Right ventricle myocardium superior (tissue), 1 donor: ENCODE measurements at regions not wholly inside any gene's neighbourhood (a gene's known extent, or its start where the extent isn't known, plus 50 kb on each side); places are given as distances from the start of the nearest gene placed in this dataset.
A peak's percentile ranks its signal among the peaks of the same experiment; 100 is the strongest.
"Not testable (repeated sequence)": the region's sequence is repeated elsewhere in the genome, so short reads cannot be mapped to it uniquely, and the experiment has no call there.

Source experiments
- ATAC-seq: fragments of 200-7000 bp; cut with Tn5 transposase; one replicate; pipeline ENCODE4 v1.9.1; 2020; ENCODE audit warnings: mild to moderate bottlenecking; ENCODE audit not compliant: poor library complexity
- DNase-seq: peaks from one replicate; pipeline ENCODE4 v3.0.0-alpha.2; 2020
- intact Hi-C: fragments of 100-400 bp; cut with DNase I; formaldehyde crosslinking; loops from one replicate; pipeline ENCODE4 v1.11.2; 2022
- donor health status: DM: no; HTN: yes; CAD: no; lungs with severe emphysema.

DNA sequence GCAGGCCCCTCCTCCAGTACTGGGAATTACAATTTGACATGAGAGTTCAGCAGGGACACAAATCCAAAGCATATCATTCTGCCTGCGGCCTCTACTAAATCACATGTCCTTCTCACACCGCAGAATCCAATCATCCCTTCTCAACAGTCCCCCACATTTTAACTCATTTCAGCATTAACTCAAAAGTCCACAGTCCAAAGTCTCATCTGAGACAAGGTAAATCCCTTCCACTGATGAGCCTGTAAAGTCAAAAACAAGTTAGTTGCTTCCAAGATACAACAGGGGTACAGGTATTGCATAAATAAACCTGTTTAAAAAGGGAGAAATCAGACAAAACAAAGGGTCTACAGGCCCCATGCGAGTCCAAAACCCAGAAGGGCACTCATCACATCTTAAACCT, 64.0 kb downstream of the EBNA1BP2 start:
- no peak for DNase-seq
- no peak for ATAC-seq
- intact Hi-C loops = no loop called here

- no peak for ATAC-seq
- no peak for DNase-seq
- intact Hi-C loops = no loop called here
These were observed 64.4 kb downstream of the EBNA1BP2 start for GRCh38 chr1:43107664-43108063.

- ATAC-seq (no peak), DNase-seq (no peak)
- intact Hi-C loops = no loop called here
These were observed 67.9 kb downstream of the EBNA1BP2 start for GRCh38 chr1:43104027-43104763.

- ATAC-seq (peak; percentile 84), DNase-seq (peak; percentile 59)
- intact Hi-C loops = no loop called here
These were observed 71.0 kb downstream of the EBNA1BP2 start for GRCh38 chr1:43101061-43101460.

DNA sequence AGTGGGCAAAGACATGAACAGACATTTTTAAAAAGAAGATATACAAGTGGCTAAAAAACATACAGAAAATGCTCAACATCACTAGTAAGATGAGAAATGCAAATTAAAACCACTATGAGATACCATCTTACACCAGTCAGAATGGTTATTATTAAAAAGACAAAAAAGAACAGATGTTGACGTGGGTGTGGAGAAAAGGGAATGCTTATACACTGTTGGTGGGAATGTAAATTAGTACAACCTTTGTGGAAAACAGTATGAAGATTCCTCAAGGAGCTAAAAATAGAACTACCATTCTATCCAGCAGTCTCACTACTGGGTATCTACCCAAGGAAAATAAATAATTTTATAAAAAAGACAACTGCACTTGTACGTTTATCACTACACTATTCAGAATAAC, 73.9 kb downstream of the EBNA1BP2 start:
- ATAC-seq = no peak
- DNase-seq = no peak
- intact Hi-C loops = no loop called here

DNA sequence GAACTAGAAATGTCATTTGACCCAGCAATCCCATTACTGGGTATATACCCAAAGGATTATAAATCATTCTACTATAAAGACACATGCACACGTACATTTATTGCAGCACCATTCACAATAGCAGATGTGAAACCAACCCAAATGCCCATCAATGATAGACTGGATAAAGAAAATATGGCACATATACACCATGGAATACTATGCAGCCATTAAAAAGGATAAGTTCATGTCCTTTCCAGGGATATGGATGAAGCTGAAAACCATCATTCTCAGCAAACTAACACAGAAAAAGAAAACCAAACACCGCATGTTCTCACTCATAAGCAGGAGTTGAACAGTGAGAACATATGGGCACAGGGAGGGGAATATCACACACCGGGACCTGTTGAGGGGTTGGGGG, 75.6 kb downstream of the EBNA1BP2 start:
- DNase-seq, intact Hi-C loops, ATAC-seq: not testable (repeated sequence)

DNA sequence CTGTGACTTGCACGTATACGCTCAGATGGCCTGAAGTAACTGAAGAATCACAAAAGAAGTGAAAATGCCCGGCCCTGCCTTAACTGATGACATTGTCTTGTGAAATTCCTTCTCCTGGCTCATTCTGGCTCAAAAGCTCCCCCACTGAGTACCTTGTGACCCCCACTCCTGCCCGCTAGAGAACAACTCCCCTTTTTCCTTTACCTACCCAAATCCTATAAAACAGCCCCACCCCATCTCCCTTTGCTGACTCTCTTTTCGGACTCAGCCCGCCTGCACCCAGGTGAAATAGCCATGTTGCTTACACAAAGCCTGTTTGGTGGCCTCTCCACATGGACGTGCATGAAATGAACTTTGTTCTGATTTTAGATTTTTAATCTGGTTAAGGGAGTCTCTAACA, 81.3 kb downstream of the EBNA1BP2 start:
- DNase-seq, ATAC-seq, intact Hi-C loops: not testable (repeated sequence)

GRCh38 chr1:43090157-43090556, 81.9 kb downstream of the EBNA1BP2 start:
- ATAC-seq, intact Hi-C loops, DNase-seq: not testable (repeated sequence)

DNA sequence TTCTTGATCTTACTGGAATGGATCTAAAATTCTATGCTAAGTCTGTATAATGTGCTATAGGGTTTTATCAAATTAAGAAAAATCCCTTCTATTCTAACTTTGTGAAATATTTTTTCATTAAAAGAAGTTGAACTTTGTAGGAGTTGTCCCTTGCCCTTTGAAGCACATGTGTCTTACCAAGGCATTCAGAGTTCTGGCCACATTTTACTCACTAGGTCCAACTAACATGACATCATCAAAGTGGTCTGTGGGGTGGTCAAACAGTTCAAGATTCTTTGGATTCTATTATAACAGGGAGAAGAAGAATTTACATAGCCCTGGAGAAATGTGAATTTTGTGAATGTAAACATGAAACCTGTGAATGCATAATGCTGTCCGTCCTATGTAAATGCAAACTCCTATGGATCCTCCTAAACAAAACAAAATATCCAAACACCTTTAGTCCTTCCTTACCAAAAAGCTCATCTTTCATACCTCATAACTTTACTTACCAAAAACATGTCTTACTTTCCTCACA, 88.7 kb downstream of the EBNA1BP2 start:
- DNase-seq (no peak), ATAC-seq (no peak)
- intact Hi-C loops = no loop called here

- DNase-seq (no peak), ATAC-seq (no peak)
- intact Hi-C loops = no loop called here
These were observed 89.3 kb downstream of the EBNA1BP2 start for GRCh38 chr1:43082740-43083139.

- ATAC-seq (no peak), DNase-seq (no peak)
- intact Hi-C loops = no loop called here
These were observed 94.8 kb downstream of the EBNA1BP2 start for GRCh38 chr1:43077273-43077672.

GRCh38 chr1:43074709-43075108, 97.4 kb downstream of the EBNA1BP2 start:
- no peak for ATAC-seq
- intact Hi-C loops = loop anchor here (5.0 kb wide), 1 partner anchor 297 kb away; no protein-coding TSS in a partner anchor
- DNase-seq = no peak

DNA sequence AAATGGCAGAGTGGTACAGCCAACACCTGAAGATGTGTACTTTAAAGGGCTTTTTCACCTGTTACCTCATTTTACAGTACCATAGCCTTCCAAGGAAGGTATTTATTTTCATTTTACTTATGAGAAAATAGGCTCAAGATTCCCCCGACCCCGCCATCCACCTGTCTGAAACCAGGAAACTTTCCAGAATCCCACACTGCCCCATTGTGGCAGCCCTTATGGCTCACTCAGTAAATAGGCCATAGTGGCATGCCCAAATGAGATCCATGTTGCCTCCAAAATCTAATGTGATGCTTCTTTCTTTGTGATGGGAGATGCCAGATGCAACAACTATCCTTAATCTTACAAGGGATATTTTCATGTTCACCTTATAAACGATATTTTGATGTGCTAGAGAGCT, 97.8 kb downstream of the EBNA1BP2 start:
- DNase-seq = no peak

GRCh38 chr1:43073490-43074230, 98.4 kb downstream of the EBNA1BP2 start:
- intact Hi-C loops = loop anchor here (2.0 to 5.0 kb wide), 2 partner anchors 159 to 296 kb away; no protein-coding TSS in a partner anchor
- ATAC-seq = peak; percentile 95
- peak; percentile 76 for DNase-seq

More for the DNA sequence above, 97.8 kb downstream of the EBNA1BP2 start:
- peak; percentile 53 for ATAC-seq
- intact Hi-C loops = loop anchor here (5.0 kb wide), 1 partner anchor 297 kb away; no protein-coding TSS in a partner anchor

DNA sequence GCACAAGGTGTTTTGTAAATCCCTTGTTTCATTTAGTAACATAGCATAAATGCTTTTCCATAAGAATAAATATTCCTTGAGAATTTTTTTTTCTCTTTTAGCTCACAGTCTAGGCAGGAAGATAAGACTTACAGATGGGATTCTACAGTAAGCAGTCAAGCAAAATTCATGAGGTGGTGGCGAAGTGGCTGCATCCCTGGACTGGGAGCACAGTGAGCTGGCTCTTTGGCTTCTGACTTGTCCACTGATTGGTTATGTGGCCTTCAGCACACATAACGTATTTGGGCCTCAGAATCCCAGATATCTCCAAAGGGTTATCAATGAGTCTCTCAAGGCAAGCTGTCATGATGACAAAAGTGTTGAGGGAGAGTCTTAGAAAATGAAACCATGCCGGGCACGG, 99.8 kb downstream of the EBNA1BP2 start:
- no peak for ATAC-seq
- intact Hi-C loops = loop anchor here (2.0 to 5.0 kb wide), 2 partner anchors 158 to 295 kb away; no protein-coding TSS in a partner anchor
- DNase-seq = no peak

- intact Hi-C loops = loop anchor here (5.0 kb wide), 1 partner anchor 294 kb away; no protein-coding TSS in a partner anchor
- ATAC-seq = no peak
- DNase-seq = no peak
These were observed 100.8 kb downstream of the EBNA1BP2 start for GRCh38 chr1:43071241-43071640.

DNA sequence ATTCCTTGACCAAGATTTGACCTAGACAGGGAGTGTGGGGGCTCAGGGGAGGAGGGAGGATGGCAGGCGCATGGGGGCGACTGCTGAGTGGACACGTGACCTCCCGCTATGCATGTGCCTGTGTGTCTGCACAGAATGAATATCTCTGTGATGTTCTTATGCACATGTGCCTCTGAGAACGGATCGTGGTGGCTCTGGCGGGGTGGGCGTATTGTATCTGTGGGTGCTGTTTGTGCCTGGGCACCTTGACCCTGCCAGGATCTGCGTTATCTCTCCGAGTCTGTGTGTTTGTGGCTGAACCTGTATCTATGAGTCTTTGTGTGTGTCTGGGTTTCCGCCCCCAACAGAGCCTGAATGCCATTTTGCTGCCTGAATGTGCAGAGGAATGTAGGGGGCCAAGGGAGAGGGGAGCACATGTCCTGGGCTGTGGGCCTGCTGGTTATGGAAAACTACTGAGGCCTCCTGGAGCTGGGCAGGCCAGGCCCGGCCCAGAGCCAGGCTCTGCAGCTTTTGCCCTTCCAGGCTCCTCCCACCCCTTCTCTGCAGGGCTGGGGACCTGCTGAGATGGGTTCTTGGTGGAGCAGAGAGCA, 102.5 kb downstream of the EBNA1BP2 start:
- ATAC-seq (no peak), DNase-seq (no peak)
- intact Hi-C loops = loop anchor here (5.0 kb wide), 2 partner anchors 137 to 292 kb away; no protein-coding TSS in a partner anchor

DNA sequence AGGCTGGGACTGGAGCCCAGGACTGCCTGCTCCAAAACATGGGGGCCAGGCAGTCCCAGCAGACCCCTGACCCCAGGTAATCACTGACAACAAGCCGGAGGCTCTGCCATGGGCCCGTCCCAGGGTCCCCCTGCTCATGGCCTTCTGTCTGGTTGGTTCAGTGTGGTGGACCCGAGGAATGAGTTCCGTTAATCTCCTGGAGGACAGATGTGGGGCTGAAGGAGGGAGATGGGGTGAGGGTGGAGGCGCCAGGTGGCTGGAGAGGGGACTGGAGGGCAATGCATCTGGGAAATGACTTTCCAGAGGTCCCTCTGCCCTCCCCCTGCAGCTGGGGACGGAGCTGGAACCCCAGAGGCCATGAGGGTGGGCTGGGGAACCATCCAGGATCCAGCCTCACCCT, 103.2 kb downstream of the EBNA1BP2 start:
- DNase-seq = no peak
- ATAC-seq = no peak
- intact Hi-C loops = loop anchor here (5.0 kb wide), 1 partner anchor 137 kb away; no protein-coding TSS in a partner anchor
